ENCODE measurements at regions not wholly inside any gene's neighbourhood (a gene's known extent, or its start where the extent isn't known, plus 50 kb on each side); places are given as distances from the start of the nearest gene placed in this dataset.

GRCh38 chr20:24729896-24730605 lies 219.0 kb upstream of the CST7 start:
- ATAC-seq (no peak), FAIRE-seq (no peak), DNase-seq (ENCODE audit: extremely low read depth in 1 of 4, low spot score in 3 of 4) (no peak)
- BruUV-seq (replicated peaks) = no TSS peak
- Histone ChIP-seq H3K4me2 (ENCODE audit: insufficient read depth, low read length) (no peak overlapping the region), H3K9ac (ENCODE audit: insufficient read depth in 1 of 2, low read depth in 2 of 2, low read length in 2 of 2) (no peak overlapping the region), H2AFZ (ENCODE audit: low read depth, low read length) (no peak overlapping the region), H3K79me2 (ENCODE audit: control insufficient read depth, insufficient read depth, low read length) (no peaks in the 10 kb centered on the region), H3K27ac (ENCODE audit: extremely low read depth, low read depth, low read length) (no peak overlapping the region), H3K9me3 (replicated peaks; ENCODE audit: control insufficient read depth, insufficient read depth, low read depth, low read length) (no peaks in the 10 kb centered on the region), H3K4me3 (no peak overlapping the region), H4K20me1 (replicated peaks; ENCODE audit: control insufficient read depth, insufficient read depth, low read length) (no peaks in the 10 kb centered on the region), H3K4me1 (replicated peaks in 1 of 2; ENCODE audit: control insufficient read depth in 2 of 2, insufficient read depth in 2 of 2, low read length in 2 of 2) (no peaks in the 10 kb centered on the region), H3K27me3 (ENCODE audit: control insufficient read depth in 2 of 2, insufficient read depth in 2 of 2, low read length in 2 of 2) (peaks cover 0 to 8% of the 10 kb centered on the region in 2 experiments; a peak in 1 of 5 replicates), H3K9me1 (ENCODE audit: control insufficient read depth, insufficient read depth, low read length) (no peaks in the 10 kb centered on the region), H3K36me3 (ENCODE audit: control insufficient read depth, insufficient read depth, low read length) (no peaks in the 10 kb centered on the region)
- intact Hi-C loops (cut with micrococcal nuclease) = no loop called here
- POLR2A ChIA-PET = no interaction called here
- 6% methylated on average over 14 of the region's 17 CpGs for WGBS (ENCODE audit: insufficient coverage, low coverage, missing lambda C conversion rate)
- TF ChIP-seq RBM25 (IDR thresholded peaks at IDR 0.05; ENCODE audit: low read depth, low read length, severe bottlenecking) (no peak), NFIX (CRISPR knock-in tag; IDR thresholded peaks at IDR 0.05; ENCODE audit: low read depth) (no peak), CLOCK (CRISPR knock-in tag; IDR thresholded peaks at IDR 0.05; ENCODE audit: borderline replicate concordance) (no peak), CREB5 (CRISPR knock-in tag; IDR thresholded peaks at IDR 0.05) (no peak), ZNF121 (CRISPR knock-in tag; conservative IDR thresholded peaks at IDR 0.05) (no peak), ZNF217 (CRISPR knock-in tag; IDR thresholded peaks at IDR 0.05) (no peak), SRSF7 (optimal IDR thresholded peaks at IDR 0.05; ENCODE audit: low read depth, low read length) (no peak), GTF2E2 (tag; IDR thresholded peaks at IDR 0.05) (no peak), ZNF165 (CRISPR knock-in tag; IDR thresholded peaks at IDR 0.05; ENCODE audit: borderline replicate concordance) (no peak), MEF2A (IDR thresholded peaks at IDR 0.05; ENCODE audit: control insufficient read depth, low read depth, low read length) (no peak)
- in situ Hi-C loops (cut with MboI) = no loop called here
- CTCF ChIA-PET (ENCODE audit: low intra/inter-chr PET ratio) = no interaction called here
